ENCODE measurements at regions not wholly inside any gene's neighbourhood (a gene's known extent, or its start where the extent isn't known, plus 50 kb on each side); places are given as distances from the start of the nearest gene placed in this dataset.
"Not testable (repeated sequence)": the region's sequence is repeated elsewhere in the genome, so short reads cannot be mapped to it uniquely, and the experiment has no call there.

GRCh38 chrX:67475259-67475658, 68.6 kb upstream of the AR start:
- TF ChIP-seq POLR2A (IDR thresholded peaks at IDR 0.05); CTCF (IDR thresholded peaks at IDR 0.05 in 4 of 5, conservative IDR thresholded peaks at IDR 0.05 in 1 of 5): not testable (repeated sequence)
